GM19463 (cell line): ENCODE measurements at regions not wholly inside any gene's neighbourhood (a gene's known extent, or its start where the extent isn't known, plus 50 kb on each side); places are given as distances from the start of the nearest gene placed in this dataset.

Experiments used
- ATAC-seq: cut with Tn5 transposase; IDR thresholded peaks from one replicate; pipeline ENCODE4 v1.9.1; 2021; ENCODE audit warnings: mild to moderate bottlenecking, moderate library complexity; ENCODE audit not compliant: unreplicated experiment

DNA sequence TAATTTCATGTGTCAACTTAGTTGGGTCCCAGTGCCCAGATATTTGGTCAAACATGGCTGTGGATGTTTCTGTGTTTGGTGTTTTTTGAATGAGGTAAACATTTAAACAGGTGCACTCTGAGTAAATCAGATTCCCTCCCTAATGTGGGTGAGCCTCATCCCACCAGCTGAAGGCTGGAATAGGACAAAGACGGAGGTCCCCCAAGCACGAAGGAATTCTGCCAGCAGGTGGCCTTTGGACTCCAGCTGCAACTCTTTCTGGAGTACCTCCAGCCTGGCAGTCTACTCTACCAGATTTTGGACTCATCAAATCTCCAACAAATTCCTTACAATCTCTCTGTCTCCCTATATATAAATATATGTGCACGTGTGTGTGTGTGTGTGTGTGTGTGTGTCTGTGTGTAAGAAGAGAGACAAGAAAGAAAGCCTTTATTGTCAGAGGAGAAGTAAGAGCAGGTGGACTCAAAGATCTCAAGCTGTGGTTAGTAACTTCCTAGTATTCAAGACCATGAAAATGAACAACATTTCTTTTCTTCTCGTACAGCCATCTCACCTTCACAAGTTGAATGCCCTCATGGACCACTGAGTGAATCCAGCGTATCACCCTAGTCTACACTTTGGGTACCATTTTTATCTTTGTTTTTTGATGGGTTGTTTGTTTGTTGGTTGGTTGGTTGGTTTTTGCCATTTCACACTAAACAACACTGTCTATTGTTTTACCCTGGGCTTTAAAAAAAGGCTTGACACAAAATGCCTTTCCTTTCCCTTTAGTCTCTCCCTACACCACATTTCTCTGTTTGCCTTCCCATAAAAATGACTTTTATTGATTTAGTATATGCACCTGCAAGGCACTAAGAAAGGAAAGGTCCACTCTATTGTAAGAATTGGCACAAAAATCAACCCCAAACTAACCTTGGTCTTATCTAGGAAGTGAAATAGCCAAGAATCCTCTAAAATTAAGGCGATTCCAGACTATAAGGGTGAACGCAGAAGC, 118.7 kb downstream of the TENT4A start:
- ATAC-seq: no peak

DNA sequence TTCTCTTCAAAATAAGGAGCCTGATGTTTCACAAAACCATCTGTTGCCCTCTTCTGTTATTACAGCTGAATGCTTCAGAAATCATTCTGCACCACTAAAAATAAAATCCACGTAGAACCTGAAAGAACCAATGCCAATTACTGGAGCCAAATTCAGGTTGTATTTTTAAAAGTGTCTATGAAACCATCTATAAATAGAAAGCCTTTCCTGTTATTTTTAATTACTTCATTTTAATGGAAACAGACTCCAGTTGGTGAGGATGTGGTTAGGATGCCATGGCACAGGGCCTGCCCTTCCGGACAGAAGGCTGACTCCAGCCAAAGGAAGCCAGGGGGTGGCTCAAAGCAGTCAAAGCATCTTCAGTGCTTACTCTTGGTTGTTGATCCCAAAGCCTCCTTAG, 119.8 kb downstream of the TENT4A start:
- ATAC-seq: no peak

DNA sequence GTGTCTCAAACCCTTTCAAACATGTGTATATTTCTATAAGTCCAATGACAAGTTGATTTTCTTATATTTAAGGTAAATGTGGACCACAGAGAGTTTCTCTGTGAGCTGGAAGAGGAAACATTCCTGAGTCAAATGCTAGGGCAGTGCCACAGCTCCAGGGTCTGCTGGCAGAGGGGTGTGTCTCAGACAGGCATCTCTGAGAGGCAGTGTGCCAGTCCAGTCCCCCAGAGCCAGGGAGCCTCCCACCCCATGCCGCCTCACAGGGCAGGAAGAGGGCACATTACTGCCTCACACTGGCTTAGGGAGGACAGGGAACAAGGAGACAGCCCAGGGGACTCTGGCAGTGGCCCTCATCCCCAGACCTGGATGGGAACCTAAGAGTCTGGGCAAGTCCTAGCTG, 120.2 kb downstream of the TENT4A start:
- no peak for ATAC-seq

DNA sequence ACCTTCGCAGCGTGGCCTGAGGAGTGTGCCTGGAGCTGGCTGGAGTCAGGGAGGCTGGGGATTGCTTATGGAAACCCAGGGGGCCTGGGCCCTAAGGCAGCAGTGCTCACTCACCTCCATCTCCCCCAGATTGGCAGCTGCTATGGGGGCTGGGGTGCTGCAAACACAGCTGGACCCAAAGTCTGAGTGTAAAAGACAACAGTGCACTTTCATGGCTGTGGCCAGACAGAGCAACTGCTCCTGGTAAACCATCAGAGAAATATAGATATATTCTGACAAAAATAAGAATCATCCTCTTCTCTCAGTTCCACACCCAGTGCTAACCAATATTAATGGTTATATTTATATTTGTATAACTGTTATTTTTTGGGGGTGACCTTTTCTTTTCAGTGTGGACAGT, 123.9 kb downstream of the TENT4A start:
- no peak for ATAC-seq

DNA sequence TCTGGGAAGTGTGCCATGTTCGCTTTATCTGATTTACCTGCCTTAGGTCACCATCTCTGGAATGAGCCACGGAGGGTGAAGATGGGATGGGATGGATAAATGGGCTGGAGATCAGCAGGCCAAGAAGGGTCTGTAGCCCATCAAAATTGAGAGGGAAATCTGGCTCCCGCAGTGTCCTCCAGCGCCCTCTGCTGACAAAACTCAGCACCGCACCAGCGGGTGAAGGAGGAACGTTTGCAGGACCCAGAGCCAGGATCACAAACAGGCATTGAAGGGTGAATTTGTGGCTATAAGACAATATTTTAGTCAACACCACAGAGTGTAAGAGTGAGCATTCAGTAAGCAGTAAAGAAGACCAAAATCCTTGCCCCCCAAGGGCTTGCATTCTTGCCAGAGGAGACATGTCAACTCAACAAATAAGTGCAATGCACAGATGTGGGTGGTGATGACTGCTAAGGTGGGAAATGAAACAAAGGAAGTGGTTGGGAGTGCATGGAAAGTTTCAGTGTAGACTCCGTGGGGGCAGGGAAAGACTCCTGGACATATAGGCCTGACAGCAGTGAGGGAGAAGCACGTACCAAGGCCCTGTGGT, 124.4 kb downstream of the TENT4A start:
- no peak for ATAC-seq

DNA sequence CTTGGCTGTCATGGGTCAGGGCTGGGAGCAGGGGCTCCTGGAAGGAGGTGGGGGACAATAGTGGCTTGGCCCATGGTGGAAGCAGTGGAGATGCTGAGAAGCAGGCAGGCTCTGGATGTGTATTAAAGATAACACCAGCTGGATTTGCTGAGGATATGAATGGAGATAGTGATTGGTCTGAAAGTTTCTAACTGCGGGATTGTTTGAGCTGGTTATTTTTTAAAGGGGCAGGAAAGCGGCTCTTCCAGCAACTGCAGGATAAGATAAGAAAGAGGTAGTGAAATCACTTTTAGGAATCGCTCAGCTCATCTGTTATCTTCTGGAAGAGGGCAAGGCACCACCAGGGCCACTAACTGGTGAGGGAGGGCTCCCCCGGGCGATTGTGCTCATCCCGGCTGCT, 125.5 kb downstream of the TENT4A start:
- no peak for ATAC-seq

DNA sequence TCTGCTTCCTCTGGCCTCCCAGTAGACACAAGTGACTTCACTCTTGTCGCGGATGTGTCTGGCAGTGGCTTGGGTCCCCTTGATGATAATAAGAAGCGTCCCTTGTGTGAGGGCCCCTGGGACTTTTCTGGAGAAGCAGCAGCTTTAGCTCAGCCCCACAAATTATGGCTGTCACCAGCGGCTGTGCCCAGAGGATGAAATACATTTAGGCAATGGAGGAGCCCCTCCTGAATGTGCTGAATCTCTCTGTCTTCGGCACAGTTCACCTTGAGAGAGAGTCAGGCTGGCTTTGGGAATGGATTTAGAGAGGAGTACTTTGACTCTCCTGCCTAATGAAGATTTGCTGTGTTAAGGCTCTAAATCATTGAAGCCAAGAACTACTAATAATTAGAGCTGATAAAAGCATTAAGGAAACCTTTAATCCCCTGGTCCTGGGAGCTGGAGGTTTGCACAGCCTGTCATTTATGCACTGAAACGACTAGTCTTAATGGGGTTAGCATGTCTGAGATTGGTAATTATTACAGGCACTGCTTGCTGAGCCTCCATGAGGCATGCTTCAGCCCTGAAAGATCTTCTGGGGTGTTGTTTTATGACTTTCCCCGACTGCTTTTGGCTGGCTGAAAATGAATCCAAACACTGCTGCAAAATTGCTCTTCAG, 127.0 kb downstream of the TENT4A start:
- no peak for ATAC-seq

DNA sequence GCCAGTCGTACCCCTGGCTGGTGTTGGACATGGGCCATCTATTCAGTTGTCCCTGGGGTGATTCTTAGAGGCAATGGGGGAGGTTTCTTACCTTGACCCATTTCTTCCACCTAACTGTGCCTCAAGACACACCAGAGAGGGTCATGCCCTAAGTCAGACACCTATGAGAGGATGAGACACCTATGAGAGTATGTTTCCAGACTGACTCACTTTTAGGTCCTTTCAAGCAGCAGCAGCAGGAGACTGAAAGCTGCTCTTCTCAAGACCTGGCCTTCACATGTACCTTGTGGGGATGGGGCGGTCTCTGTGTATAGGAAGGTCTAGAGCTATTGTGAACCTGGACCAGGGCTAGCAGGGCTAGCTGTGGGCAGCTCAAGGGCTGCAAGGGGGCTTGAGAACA, 130.1 kb downstream of the TENT4A start:
- no peak for ATAC-seq

DNA sequence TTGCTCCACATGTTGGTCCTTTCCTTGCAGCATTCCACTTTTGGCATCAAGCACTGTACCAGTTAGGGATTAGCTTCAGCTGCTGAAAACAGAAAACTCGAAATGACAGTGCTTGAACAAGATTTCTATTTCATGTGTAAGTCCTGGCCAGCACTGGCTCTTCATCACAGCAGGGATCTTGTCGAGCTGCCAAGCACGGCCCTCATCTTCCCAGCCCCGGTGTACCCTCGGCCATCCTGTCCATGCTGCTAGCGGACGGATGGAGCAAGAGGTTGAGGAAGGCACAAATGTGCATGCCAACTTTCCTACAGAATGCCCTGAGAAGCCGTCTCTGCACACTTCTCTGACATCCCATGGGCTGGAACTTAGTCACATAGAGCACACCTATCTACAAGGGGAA, 130.6 kb downstream of the TENT4A start:
- ATAC-seq: no peak

DNA sequence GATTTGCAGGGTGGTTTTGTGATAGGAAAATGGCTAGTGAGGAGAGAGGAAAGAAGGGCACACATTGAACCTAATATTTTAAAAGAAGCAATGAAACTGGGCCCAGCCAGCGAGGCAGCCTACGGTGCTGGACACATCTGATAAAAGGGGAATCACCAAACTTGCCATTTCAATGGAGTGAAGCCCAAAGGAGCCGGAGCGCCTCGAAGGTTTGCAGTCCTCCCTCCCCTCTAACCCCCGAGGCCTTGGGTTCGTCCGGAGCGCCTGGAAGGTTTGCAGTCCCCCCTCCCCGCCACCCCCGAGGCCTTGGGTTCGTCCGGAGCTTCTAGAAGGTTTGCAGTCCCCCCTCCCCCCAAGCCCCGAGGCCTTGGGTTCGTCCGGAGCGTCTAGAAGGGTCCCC, 132.6 kb downstream of the TENT4A start:
- ATAC-seq: no peak

DNA sequence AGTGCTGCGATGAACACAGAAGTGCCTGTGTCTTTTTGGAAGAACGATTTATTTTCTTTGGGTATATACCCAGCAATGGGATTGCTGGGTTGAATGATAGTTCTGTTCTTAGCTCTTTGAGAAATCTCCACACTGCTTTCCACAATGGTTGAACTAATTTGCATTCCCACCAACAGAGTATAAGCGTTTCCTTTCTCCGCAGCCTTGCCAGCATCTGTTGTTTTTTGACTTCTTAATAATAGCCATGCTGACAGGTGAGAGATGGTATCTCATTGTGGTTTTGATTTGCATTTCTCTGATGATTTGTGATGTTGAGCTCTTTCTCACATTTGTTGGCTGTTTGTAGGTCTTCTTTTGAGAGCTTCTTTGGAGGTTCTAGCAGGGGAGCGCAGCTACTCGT, 134.6 kb downstream of the TENT4A start:
- no peak for ATAC-seq

DNA sequence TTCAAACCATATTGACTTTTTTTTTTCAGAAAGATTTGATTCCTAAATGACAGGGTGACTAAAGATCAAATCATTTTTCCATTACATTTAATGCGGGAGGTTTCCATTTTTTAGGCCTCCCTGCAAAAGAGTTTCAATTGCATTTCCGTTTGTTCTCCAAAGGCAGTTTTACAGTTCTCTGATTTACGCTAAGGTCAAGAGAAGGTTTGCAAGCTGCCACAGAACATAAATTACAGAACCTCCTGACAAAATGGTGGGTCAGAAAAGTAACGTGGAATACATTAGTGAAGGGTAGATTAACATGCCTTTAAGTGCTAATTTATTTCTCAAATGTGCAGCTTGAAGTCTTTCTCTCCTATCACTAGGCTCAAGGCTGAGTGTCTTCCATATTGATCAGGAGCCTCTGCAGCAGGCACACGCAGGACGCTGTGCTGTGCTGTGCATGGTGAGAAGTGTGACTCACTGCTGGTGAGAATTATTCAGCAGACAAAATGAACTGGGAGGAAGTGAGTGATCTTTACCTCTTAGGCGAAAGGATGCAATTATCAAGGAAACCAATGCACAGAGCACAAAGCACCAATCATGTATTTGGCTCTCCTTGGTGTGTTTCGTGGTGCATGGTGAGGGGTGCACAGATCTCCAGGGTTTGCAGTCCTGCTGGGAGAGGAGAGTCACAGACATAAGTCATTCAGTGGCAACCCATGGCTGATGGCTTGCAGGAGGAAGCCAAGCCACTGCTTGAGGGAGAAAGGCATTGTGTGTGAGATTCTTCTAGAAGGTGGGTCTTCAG, 136.3 kb downstream of the TENT4A start:
- no peak for ATAC-seq

DNA sequence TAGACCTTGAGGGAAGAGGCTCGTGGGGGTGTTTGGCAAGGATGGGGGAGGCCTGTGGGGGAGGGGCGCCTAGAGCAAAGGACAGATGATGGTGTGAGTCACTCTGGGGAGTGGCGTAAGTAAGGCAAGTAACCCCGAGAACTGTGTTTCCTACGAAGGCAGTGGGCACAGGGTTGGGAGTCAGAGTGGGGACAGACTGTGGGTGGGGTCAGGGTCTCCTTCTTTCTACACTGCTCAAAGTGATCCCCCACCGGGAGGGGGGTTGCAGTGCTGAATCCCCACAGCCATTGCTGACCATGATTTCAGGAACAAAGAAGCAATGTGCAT, 136.8 kb downstream of the TENT4A start:
- no peak for ATAC-seq

DNA sequence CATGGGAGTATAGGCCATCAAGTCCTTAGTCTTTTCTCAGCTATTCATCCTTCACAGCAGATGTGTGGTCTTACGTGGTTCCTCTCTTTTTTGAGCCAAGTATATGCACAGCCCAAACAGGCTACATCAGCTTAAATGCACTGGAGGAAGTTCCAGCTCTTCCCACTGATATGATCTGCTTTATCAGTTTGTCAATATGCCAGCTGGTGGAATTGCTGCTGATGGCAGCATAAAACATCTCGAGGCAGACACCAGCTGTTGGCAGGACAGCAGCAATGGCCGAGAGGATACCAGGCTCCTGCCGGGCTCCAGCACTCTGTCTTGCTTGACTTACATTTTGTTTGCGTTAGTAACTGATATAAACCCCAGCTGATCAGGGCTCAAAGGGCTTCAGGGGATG, 143.4 kb downstream of the TENT4A start:
- no peak for ATAC-seq

DNA sequence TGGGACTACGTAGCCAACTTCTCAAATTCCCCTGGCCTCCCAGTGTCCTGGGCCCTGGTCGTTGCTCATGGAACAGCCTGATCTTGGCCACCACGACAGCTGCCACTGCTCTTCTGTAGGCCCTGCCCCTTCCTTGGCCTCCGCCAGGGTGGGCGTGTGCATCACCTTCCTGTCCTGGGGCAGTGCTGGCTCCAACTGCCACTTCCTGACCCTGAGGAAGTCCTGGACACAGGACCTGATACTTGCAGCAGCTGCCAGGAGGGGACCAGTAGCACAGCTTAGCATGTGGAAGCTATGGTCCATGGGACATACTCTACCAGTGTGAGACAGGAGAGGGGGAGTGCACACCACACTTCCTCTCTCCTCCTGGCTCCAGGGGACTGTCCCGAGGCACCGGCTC, 145.2 kb downstream of the TENT4A start:
- ATAC-seq: no peak

DNA sequence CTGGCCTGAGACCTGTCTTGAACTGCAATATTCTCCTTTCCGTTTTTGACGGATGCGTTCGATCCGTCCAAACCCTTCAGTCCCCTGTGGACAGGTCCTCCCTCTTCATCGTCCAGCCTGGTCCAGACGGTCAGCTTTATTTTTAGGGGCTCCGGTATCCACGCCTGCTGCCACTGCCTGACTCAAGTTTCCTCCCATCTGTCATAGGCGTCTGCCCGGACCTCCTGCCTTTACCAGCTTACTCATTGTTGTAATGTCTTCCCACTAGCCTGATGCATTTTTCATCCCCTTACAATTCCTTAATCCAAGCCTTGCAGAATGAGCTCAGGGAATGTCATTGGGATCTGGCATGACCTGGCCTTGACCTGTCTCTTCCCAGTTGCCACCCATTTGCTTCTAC, 145.8 kb downstream of the TENT4A start:
- no peak for ATAC-seq

DNA sequence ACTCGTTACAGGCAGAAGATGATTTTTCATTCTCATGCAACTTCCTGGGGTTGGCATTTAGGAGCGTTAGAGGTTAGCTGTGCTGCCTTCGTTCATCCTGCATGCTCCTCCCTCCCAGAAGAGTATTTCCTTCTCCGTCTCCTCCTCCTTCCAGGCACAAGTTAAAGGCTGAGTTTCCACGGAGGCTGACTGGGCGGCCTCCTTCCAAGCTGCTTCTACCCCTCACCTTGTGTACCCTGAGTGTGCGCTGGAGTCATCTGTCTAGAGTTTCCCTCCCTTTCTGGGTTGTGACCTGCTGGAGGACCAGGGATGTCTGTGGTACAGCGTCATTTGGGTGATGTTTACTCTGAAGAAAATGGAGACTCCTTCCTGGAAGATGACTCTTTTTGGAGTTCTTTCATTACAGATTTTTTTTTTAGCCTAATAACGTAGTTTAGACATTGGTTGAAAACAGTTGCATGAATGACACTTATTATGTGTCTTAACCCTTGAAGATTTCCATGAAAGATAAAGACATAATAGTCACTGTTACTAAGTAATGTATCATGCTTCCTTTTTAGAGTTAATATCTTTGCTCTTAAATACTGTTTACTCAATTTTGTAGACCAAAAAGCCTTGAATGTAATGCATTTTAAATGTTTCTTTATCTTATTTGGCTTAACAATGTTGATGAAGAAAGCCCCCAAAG, 146.9 kb downstream of the TENT4A start:
- no peak for ATAC-seq

DNA sequence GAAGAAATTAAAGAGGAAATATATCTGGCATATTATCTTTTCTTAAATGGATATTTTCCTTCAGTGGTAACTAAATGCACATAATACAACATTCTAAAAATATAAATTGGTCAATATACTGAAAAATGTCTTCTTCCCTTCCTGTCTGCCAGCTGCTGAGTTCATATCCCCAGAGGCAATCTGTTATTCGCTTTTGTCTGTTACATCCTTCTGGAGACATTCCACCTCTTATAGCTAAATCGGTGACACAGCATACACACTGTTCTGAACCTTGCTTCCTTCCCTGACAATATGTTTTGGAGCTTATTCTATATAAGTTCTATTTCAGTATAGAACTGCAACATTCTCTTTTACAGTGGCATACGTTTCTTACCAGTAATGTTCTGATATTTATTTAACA, 147.8 kb downstream of the TENT4A start:
- ATAC-seq: no peak

DNA sequence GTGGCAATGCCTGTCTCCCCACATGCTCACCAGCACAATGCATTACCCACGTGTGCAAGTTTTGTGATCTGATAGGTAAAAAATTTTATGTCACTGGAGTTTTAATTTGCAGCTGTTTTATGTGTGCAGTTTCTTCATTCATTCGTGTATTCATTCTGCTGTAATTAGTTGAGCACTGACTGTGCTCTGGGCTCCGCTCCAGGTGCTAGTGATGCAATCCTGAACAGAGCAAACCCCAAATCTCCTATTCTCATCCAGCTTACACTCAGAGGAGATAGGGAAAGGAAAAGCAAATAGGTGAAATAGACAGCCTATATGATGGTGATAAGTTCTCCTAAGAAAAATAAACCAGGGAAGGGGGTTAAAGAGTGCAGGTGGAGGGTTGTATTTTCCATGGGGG, 148.4 kb downstream of the TENT4A start:
- no peak for ATAC-seq

DNA sequence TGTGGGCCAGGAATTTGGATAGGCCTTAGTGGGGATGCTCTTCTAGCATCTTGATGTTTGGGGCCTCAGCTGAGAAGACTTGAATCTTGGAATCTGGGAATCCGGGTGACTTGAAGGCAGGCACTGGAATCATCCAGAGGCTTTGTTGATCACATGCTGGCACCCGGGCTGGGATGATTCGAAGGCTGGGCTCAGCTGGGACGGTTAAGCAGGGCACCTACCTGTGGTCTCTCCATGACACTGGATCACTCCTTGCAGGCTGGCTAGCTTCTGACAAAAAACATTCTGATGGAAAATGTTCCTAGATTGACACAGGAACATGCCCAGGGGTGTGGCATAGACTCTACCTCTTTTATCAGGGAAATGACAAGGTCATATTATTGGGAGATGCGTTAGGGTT, 149.1 kb downstream of the TENT4A start:
- no peak for ATAC-seq

DNA sequence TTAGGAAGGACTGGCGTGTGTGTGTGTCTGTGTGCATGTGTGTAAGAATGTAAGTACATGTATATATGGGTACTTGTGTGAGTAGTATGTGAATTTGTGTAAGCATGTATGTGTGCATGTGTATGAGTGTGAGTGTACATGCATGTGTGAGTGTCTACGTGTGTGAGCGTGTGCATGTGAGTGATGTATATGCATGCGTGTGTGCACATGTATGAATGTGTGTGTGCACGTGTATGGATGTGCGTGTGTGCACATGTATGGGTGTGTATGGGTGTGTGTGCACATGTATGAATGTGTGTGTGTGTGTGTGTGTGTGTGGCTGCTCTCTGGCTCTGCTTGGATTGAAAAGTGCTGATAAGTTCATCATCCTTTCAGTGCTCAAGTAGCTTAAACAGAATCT, 154.5 kb downstream of the TENT4A start:
- no peak for ATAC-seq
